NCI-H69 (cell line): ENCODE measurements at regions not wholly inside any gene's neighbourhood (a gene's known extent, or its start where the extent isn't known, plus 50 kb on each side); places are given as distances from the start of the nearest gene placed in this dataset.
A peak's percentile ranks its signal among the peaks of the same experiment; 100 is the strongest.

Experiments used
- DNase-seq: peaks from one replicate; lab custom pipeline; 2025; lab: John Stamatoyannopoulos, UW

GRCh38 chr3:67876261-67876660 lies 221.8 kb upstream of the SUCLG2 start:
- DNase-seq, result no peak

- no peak for DNase-seq
Measured at GRCh38 chr3:67875858-67876257, 221.4 kb upstream of the SUCLG2 start.

GRCh38 chr3:67875338-67875737 lies 220.9 kb upstream of the SUCLG2 start:
- no peak for DNase-seq

GRCh38 chr3:67870477-67870876 lies 216.1 kb upstream of the SUCLG2 start:
- no peak for DNase-seq

GRCh38 chr3:67866571-67866970 lies 212.2 kb upstream of the SUCLG2 start:
- DNase-seq, result no peak

- no peak for DNase-seq
Measured at GRCh38 chr3:67864587-67865183, 210.3 kb upstream of the SUCLG2 start.

- DNase-seq, result peak; percentile 36
Measured at GRCh38 chr3:67863869-67864268, 209.5 kb upstream of the SUCLG2 start.

- DNase-seq, result no peak
Measured at GRCh38 chr3:67860429-67860828, 206.0 kb upstream of the SUCLG2 start.

- DNase-seq, result no peak
Measured at GRCh38 chr3:67858492-67858891, 204.1 kb upstream of the SUCLG2 start.

- no peak for DNase-seq
Measured at GRCh38 chr3:67856718-67857117, 202.3 kb upstream of the SUCLG2 start.

GRCh38 chr3:67854663-67855062 lies 200.3 kb upstream of the SUCLG2 start:
- no peak for DNase-seq

GRCh38 chr3:67853520-67853919 lies 199.1 kb upstream of the SUCLG2 start:
- no peak for DNase-seq

GRCh38 chr3:67848299-67848698 lies 193.9 kb upstream of the SUCLG2 start:
- DNase-seq, result no peak

- DNase-seq, result no peak
Measured at GRCh38 chr3:67846166-67846565, 191.8 kb upstream of the SUCLG2 start.

- no peak for DNase-seq
Measured at GRCh38 chr3:67832817-67833216, 178.4 kb upstream of the SUCLG2 start.

GRCh38 chr3:67831262-67831661 lies 176.8 kb upstream of the SUCLG2 start:
- DNase-seq, result no peak

GRCh38 chr3:67828486-67829010 lies 174.1 kb upstream of the SUCLG2 start:
- DNase-seq, result no peak

GRCh38 chr3:67821135-67821534 lies 166.7 kb upstream of the SUCLG2 start:
- DNase-seq, result no peak

GRCh38 chr3:67819447-67819846 lies 165.0 kb upstream of the SUCLG2 start:
- DNase-seq, result peak; percentile 47

GRCh38 chr3:67809370-67809935 lies 155.0 kb upstream of the SUCLG2 start:
- peak; percentile 32 for DNase-seq

GRCh38 chr3:67808906-67809305 lies 154.5 kb upstream of the SUCLG2 start:
- no peak for DNase-seq

- no peak for DNase-seq
Measured at GRCh38 chr3:67804578-67804977, 150.2 kb upstream of the SUCLG2 start.

GRCh38 chr3:67804089-67804488 lies 149.7 kb upstream of the SUCLG2 start:
- no peak for DNase-seq

GRCh38 chr3:67798412-67798811 lies 144.0 kb upstream of the SUCLG2 start:
- no peak for DNase-seq
